Activated CD8-positive, alpha-beta memory T cell treated with anti-CD3 and anti-CD28 coated beads for 24 hours (primary cell): ENCODE measurements at regions not wholly inside any gene's neighbourhood (a gene's known extent, or its start where the extent isn't known, plus 50 kb on each side); places are given as distances from the start of the nearest gene placed in this dataset.

Source experiments
- DNase-seq: peaks from one replicate; pipeline ENCODE4 v3.0.0-alpha.2; 2020

GRCh38 chr12:59036973-59037762 is 116.9 kb upstream of the LRIG3 start:
- DNase-seq: no peak

- no peak for DNase-seq
These were observed 116.0 kb upstream of the LRIG3 start for GRCh38 chr12:59036347-59036746.

GRCh38 chr12:59031313-59031712 is 111.0 kb upstream of the LRIG3 start:
- DNase-seq: no peak

- no peak for DNase-seq
These were observed 110.1 kb upstream of the LRIG3 start for GRCh38 chr12:59030415-59030814.

- no peak for DNase-seq
These were observed 106.9 kb upstream of the LRIG3 start for GRCh38 chr12:59027199-59027598.

GRCh38 chr12:59023861-59024424 is 103.6 kb upstream of the LRIG3 start:
- no peak for DNase-seq

GRCh38 chr12:59020073-59020946 is 100.0 kb upstream of the LRIG3 start:
- DNase-seq: no peak

GRCh38 chr12:59014885-59015284 is 94.6 kb upstream of the LRIG3 start:
- DNase-seq: no peak

GRCh38 chr12:59010941-59011340 is 90.6 kb upstream of the LRIG3 start:
- no peak for DNase-seq

- DNase-seq: no peak
These were observed 89.8 kb upstream of the LRIG3 start for GRCh38 chr12:59010118-59010517.

- DNase-seq: no peak
These were observed 87.3 kb upstream of the LRIG3 start for GRCh38 chr12:59007620-59008019.

- DNase-seq: no peak
These were observed 85.1 kb upstream of the LRIG3 start for GRCh38 chr12:59005193-59005955.

GRCh38 chr12:59004456-59004855 is 84.2 kb upstream of the LRIG3 start:
- DNase-seq: no peak

- no peak for DNase-seq
These were observed 75.5 kb upstream of the LRIG3 start for GRCh38 chr12:58995666-58996363.

GRCh38 chr12:58988643-58989344 is 68.5 kb upstream of the LRIG3 start:
- DNase-seq: no peak

- DNase-seq: no peak
These were observed 61.7 kb upstream of the LRIG3 start for GRCh38 chr12:58981961-58982360.

- DNase-seq: no peak
These were observed 60.5 kb upstream of the LRIG3 start for GRCh38 chr12:58980768-58981167.

- no peak for DNase-seq
These were observed 58.4 kb upstream of the LRIG3 start for GRCh38 chr12:58978717-58979116.

- no peak for DNase-seq
These were observed 57.2 kb upstream of the LRIG3 start for GRCh38 chr12:58977476-58977875.

GRCh38 chr12:58976146-58976545 is 55.8 kb upstream of the LRIG3 start:
- no peak for DNase-seq
